KG1 (cell line): ENCODE measurements at regions not wholly inside any gene's neighbourhood (a gene's known extent, or its start where the extent isn't known, plus 50 kb on each side); places are given as distances from the start of the nearest gene placed in this dataset.
"Not testable (repeated sequence)": the region's sequence is repeated elsewhere in the genome, so short reads cannot be mapped to it uniquely, and the experiment has no call there.

Source experiments
- DNase-seq: peaks from one replicate; lab custom pipeline; 2025; lab: John Stamatoyannopoulos, UW

DNA sequence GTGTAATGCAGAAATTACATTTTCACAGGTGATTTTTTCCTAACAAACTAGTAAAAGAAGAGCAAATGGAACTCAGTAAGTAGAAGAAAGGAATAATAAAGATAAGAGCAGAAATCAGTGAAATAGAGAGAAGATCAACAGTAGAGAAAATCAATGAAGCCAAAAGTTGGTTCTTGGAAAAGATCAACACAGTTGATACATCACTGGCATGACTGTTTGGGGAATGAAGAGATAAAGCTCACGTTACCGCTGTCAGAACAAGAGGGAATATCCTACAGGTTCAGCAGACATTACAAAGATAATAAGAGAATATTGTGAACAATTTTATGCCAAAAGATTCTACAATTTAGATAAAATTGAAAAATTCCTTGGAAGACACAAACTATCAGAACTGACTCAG lies 146.4 kb downstream of the ACTR3B start:
- DNase-seq: no peak

DNA sequence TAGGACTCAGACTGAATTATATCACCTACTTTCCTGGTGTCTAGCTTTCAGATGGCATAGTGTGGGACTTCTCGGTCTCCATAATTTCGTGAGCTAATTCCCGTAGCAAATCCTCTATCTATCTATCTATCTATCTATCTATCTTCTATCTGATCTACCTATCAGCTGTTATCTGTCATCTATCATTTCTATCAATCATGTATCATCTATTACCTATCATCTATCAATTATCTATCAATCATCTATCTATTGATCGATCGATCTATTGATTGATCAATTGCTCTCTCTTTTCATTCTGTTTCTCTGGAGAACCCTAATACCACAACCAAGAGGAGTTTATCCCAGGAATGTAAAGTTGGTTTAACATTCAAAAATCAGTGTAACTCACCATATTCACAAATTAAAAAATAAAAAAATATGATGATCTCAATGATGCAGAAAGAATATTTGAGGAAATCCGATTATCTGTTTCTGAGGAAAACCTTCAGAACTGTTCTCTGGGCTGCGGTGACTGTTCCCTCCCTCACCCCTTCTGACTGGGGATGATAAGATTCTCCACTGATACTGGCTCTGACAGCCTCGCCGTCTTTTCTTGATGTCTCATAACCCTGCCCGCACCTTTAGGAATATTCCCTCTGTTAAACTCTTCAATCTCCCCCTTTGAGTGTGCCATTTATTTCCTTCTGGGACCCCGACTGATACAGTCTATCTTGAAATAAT lies 147.7 kb downstream of the ACTR3B start:
- no peak for DNase-seq

DNA sequence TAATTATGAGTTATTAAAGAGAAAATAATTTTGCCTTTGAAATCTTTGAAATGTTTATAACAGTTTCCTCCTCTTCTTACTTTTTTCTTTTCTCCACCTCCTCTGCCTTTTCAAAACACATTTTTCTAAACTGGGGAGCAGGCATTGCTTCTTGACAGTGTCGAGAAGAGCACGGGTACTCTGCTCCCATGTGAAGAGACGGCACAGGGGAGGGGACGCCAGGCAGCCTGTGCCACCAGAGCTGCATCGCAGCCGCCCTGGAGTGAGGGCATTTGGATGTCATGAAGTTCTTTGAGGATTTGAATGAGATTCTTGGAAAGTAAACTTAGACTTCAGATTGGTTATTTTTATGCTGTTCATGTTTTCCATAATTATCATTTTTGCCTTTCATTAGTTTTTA lies 149.7 kb downstream of the ACTR3B start:
- no peak for DNase-seq

DNA sequence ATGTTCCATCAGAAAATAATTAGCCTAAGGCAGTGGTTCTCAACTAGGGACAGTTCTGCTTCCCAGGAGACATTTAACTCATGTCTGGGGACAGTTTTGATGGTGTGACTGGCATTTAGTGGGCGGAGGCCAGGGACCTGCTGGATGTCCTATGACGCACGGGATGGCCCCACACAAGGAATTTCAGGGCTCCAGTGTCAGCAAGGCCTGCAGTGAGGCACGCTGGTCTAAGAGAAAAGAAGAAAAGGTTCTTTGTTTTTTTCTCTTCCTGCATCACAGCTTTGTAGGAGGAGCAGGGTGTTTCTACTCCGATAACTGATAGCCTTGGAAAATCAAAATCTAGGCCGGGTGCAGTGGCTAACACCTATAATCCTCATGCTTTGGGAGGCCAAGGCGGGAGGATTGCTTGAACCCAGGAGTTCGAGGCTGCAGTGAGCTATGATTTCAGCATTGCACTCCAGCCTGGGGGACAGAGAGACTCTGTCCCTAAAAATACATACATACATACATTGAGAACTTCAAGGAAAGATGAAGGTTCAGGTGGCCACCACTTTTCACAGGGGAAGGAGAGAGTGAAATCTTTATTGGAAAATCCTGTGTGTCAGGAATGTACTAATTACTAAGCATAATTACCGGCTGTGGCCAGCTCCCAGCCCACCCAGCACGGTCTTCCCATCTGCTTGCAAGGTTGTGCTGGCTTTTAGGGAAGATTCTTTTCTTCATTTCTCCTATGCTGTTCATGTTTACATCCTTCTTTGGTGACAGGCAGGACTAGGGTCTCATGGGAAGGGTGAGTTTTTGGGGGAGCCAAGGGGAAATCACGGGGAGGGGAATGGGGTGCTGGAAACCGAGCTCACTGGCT lies 150.4 kb downstream of the ACTR3B start:
- DNase-seq: no peak

DNA sequence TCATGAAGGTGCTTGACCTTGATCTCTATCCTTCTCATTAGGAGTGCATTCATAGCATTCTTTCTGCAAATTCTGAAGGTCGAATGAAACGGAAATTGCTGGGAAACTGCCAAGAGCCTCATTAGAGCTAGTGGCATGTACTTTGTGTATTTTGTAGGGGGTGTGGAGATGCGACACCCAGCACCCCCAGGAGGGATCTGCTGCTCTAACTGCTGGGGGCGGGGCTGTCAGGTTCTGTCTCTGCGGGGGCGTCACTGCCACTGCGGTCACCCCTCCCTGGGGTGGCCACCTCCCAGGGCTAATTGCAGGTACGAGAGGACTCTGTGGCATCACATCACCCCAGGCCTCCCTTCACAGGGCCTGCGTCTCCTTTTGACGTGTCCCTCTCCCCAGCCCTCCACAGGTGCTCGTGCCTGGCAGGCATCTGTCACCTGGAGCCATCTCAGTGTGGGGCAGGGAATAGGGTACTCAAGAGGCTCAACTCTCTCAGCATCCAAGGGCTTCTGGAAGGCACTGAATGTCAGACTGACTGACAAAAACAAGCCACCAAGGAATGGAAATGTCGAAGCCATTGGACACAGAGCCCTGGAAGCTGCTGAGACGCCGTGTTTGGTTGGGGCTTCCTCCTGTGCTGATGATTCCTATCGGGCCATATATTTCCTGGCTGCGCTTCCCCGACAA lies 151.1 kb downstream of the ACTR3B start:
- DNase-seq: no peak

DNA sequence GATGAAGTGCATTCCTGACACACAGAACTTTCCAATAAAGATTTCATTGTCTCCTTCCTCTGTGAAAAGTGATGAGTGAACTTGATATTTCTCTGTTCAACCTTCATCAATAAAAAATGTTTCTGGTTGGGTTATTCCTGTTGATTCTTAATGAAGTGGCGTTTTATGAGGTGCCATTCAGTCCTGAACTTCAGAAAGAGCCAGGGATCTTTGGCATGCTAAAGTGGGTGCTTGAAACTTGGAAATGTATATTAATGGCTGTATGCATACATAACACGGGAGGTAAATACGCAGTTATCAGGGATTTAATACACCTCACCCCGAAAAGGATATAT lies 151.6 kb downstream of the ACTR3B start:
- DNase-seq: no peak

DNA sequence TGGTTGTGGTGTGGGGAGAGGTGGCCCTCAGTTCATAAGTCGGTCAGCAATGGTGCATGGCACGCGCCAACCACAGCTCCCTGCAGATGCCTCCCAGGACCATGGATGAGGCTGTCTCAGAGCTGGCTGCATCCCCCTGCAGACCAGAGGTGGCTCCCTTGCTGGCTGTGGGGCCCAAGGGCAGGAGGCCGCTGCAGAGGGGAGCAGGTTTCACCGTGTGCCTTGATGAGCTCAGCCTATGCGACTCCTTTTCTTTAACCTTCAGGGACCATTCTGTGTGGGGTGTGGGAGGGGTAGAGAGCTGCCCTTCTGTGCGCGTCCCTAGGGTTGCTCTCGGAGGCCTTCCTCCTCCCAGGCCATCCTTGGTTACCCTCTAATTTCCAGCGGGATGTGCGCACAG lies 152.4 kb downstream of the ACTR3B start:
- DNase-seq: no peak

DNA sequence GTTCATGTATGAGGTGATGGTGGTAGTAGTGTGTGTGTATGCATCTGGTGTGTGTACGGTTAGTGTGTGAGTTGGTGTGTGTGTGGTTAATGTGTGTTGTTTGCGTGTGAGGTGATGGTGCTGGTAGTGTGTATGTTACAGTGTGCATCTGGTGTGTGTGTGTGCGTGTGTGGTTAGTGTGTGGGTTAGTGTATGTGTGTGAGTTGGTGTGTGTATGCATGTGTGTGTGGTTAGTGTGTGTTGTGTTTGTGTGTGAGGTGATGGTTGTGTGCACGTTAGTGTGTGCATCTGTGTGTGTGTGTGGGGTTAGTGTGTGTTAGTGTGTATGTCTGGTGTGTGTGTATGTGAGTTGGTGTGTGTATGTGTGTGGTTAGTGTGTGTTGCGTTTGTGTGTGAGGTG lies 153.0 kb downstream of the ACTR3B start:
- no peak for DNase-seq

DNA sequence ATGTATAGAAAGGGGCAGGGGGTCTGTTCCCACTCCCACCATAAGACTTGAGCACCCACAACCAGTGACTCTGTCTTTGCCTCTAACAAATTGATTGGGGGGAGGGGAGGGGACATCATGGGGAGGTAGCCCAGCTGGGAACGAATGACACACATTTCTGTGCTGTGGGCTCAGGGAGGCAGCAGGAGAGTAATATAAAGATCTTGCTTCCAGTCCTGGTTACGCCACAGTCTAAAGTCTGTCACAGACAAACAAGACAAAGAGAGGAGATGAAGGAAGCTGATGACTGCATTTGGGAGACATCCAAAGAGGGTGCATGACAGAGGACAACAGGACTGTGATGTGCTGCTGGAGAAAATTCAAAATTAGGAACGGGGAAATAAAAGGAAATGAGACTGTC lies 153.9 kb downstream of the ACTR3B start:
- no peak for DNase-seq

DNA sequence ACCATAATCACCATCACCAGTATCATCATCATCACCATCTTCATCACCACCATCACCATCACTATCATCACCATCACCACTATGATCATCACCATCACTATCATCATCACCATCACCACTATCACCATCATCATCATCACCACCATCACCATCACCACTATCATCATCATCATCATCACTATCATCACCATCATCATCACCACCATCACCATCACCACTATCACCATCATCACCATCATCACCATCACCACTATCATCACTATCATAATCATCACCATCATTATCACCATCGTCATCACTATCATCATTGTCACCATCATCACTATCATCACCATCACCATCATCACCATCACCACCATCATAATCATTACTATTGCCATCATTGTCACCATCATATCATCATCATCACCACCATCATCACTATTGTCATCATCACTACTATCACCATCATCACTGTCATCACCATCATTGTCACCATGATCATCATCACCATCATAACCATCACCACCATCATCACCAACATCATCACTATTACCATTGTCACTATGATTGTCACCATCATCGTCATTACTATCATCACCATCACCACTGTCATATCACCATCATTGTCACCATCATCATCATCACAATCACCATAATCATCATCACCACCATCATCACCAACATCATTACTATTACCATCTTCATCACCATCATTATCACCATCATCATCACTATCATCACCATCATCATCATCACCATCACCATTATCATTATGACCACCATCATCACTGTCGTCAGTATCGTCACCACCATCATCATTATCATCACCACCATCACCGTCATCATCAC lies 154.7 kb downstream of the ACTR3B start:
- DNase-seq: no peak

DNA sequence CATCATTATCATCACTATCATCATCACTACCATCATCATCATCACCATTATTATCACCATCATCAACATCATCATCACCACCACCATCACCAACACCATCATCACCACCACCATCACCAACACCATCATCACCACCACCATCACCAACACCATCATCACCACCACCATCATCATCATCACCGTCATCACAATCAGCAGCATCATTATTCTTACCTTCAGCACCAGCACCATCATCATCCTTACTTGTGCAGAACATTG lies 155.2 kb downstream of the ACTR3B start:
- not testable (repeated sequence) for DNase-seq

DNA sequence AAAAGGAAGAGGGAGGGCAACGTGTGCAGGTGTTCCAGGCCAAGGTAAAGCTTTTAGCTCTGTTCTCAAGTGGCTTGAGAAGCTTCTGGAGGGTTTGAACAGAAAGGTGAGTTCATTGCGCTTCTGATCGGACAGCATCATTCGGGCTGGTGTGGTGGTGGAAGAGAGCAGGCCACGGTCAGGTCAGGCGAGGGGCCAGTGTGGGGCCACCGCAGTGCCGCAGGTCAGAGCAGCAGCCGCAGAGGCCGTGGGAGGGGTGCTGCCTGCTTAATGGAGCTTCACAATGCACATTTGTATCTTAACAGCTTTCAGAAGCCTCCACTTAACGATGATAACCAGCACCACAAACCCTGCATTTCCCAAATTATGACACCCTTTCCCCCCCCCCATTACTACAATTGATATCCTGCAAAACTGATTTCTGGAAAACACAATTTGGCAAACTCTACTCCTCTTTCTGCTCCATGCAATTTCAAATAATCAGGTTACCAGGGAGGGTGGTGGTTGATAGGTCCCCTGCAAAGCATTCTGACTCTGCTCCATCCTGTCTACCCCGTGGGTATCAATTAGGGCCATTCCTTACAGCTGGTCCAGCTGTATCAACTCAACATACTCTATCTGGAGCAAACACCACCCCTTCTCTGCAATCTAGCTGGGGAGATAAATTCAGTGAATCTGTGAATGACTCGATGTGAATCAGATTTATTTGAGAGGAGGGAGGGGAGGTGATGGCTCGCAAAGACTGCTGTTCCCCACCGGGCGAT lies 162.9 kb downstream of the ACTR3B start:
- DNase-seq: no peak

DNA sequence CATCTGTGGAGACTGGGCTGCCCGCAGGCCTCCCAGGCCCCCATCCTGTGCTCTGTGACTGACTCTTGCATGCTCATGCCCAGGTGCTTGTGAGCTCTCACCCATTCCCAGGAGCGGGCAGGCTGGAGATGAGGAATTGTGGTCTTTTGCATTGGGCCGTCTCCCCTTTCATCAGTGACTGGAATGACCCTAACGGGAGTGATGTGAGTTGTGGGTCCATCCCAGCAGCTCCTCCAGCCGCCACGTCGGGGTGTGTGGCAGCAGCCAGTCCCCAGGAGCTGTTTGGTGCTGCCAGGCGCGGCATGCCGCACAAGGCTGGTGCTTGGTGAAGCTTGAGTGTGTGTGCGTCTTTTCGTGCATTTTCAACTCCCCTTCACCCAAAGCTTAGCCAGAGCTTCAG lies 164.2 kb downstream of the ACTR3B start:
- no peak for DNase-seq

DNA sequence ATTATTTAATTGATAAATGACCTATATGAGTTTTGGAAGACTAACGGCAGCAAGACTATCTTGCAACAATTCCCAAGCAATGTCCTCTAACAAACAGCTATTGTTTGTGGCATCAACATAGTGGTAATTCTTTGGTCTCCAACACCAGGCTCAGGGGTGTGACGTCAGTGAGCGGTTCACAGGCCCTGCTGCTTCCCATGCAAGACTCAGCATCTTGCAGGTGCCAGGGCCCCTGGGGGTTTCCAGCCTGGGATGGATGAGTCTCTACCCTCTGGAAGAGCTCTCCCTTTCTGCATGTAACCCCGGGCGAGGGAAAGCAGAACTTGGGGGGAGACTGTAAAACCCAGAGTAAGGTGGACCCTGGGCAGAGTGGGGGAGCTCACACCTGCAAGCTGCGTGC lies 164.7 kb downstream of the ACTR3B start:
- no peak for DNase-seq

DNA sequence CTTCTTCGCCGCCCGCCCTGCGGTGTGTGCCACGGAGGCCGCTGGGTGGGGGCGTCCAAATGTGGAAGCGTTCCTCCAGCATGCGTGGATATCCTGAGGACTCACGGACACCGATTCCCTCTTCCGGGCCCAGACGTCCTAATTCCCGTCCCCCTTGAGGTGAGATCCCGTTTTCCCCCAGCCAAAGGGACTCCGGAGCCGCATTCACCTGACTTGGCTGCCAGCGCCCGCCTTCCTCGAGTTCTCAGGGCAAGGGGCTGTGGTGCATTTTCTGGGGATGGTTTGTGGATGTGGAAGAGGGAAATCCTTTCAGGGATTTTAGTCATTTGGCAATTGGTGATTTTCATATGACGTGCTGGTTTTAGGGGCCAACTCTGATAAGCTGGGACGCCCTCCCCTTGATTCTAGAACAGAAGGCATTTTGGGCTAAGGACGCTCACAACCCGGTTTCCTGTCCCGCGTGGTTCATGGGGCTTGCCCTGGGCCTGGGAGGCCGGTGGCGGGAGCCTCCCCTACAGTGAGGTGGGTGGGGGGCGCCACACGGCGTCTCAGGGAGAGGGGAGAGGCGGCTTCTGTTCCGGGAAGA lies 165.4 kb downstream of the ACTR3B start:
- no peak for DNase-seq

DNA sequence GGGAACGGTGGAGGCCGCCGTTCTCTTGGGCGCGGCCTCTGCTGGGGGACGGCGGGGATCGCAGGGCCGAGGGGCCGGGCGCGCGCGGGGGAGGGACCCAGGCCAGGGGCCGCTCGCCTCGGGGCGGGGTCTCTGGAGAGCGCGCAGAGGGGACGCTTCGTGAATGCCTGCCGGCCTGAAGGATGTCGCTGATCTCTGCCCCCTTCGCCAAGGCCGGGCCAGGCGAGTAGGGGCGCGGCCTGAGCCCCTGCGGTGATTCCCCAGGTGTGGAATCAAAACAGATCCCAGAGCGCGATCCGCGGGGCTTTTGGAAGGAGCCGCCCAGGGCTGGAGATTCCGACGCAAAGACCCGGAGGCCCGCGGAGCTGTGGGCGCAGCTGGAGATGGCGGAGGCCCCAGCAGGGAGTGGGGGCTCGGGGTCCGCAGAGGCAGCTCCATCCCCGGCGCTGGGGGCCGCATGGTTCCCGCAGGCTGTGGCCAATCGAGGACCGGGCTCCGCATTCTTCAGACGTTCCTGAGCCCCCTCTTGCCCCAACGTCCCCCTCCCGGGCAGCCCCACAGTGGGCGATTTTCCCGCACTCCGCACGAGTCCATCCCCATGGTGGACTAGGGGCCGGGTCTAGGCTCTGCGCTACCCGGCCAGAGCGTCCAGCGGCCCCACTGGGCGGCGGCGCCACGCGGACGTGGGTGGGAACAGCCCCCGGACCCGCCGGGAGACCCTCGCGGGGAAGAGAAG lies 166.0 kb downstream of the ACTR3B start:
- DNase-seq: no peak

DNA sequence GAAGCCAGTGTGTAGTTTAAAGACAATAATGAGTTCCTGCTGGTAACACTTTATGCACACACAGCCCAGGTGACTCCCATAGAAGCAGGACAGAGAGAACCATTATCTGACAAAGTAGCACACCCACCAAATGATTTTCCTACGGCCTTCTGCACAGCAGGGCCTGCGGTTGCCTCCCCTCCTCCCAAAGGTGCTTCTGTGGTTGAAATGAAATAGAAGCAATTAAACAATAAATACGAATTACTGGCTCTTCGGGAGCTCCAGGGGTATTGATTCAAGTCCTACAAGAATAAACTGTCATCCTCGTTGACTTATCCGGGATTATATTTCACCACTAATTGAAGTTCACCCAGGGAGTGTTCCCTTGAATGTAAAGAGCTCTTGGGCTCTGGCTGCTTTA lies 172.1 kb downstream of the ACTR3B start:
- DNase-seq: no peak

DNA sequence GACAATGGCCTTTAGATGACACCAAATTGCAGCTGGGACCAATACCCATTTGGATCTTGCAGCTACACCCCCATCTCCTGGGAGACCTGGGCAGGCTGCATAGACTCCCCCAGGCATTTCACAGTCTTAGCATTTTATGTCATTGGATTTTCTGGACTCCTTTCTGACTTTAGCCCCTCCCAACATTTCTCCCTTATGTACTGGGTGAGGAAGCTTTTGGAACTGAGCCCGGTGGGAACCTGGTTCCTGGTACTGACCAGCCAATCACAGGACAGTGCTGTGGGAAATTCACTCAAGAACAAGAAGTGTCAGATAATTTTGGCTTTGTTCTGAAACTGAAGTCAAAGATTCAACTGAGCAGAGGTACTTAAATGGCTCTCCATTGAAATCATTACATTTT lies 177.7 kb downstream of the ACTR3B start:
- DNase-seq: no peak

DNA sequence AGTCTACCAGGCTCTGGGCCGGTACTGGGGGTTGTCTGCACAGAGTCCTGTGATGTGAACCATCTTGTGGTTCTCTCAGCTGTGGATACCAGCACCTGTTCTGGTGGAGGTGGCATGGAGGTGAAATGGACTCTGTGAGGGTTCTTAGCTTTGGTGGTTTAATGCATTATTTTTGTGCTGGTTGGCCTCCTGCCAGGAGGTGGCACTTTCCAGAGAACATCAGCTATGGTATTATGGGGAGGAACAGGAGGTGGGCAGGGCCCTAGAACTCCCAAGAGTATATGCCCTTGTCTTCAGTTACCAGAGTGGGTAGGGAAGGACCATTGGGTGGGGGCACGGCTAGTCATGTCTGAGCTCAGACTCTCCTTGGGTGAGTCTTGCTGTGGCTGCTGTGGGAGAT lies 187.1 kb downstream of the ACTR3B start:
- DNase-seq: not testable (repeated sequence)

DNA sequence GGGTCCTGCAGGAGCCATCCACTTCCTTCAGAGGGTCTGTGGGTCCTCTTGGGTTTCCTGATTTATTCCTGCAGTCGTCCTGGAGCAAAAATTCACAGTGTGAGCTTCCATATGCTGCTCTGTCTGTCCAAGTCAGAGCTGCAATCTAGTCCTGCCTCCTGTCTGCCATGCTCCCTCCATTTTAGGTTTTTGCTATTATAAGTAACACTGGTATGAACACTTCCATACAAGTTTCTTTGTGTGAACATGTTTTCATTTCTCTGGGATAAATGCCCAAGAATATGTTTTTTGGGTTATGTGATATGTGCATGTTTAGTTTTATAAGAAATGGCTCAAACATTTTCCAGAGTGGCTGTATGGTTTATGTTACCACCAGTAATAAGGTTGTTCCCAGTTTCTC lies 188.1 kb downstream of the ACTR3B start:
- DNase-seq: no peak

DNA sequence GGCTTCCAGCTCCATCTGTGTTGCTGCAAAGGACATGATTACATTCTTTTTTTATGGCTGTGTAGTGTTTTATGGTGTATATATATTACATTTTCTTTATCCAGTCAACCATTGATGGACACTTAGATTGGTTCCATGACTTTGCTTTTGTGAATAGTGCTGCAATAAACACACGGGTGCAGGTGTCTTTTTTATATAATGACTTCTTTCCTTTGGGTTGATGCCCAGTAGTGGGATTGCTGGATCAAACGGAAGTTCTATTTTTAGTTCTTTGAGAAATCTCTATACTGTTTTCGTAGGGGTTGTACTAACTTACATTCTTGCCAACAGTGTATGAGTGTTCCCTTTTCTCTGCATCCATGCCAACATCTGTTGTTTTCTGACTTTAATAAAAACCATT lies 189.7 kb downstream of the ACTR3B start:
- no peak for DNase-seq
